A673 (cell line): ENCODE measurements at regions not wholly inside any gene's neighbourhood (a gene's known extent, or its start where the extent isn't known, plus 50 kb on each side); places are given as distances from the start of the nearest gene placed in this dataset.

Experiments used
- CTCF ChIP-seq: fragments of 300-800, 200-600 bp; sonication (generic); conservative IDR thresholded peaks from 2 replicates; pipeline ENCODE4 v1.5.1; 2017; ENCODE audit warnings: low read depth, mild to moderate bottlenecking, antibody characterized with exemption, low read length, moderate library complexity, mixed read lengths
- EZH2 ChIP-seq: fragments of 200-600 bp; sonication (generic); IDR thresholded peaks from 2 replicates; pipeline ENCODE4 v1.6.1; 2017; ENCODE audit warnings: borderline replicate concordance, low read depth, mild to moderate bottlenecking, mixed read lengths, antibody characterized with exemption, low read length; ENCODE audit not compliant: poor library complexity, severe bottlenecking

- TF ChIP-seq CTCF, result no peak
- no peak for TF ChIP-seq EZH2
Measured at GRCh38 chr7:52962402-52963076, 72.9 kb upstream of the POM121L12 start.
